ENCODE measurements at regions not wholly inside any gene's neighbourhood (a gene's known extent, or its start where the extent isn't known, plus 50 kb on each side); places are given as distances from the start of the nearest gene placed in this dataset.

DNA sequence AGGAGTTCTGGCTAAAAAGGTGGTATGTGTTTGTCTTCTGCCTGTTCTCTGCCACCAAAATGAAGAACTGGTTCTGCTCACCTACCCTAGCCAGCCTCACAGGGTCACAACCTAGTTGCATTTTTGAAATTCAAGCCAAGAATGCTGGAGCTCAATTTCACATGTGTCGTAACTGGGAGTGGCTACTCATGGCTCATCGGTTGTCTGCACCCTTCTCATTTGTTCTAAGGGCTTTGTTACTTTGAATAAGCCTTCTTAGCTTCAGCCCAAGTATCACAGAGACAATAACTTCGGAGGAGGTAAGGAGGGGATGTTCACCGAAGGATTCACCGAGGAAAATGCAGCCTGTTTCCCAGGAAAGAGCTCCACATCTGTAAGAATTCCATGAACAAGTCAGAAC is 134.3 kb upstream of the RARB start:
- CTCF ChIA-PET = no interaction called here
- TF ChIP-seq, protein P1, sequence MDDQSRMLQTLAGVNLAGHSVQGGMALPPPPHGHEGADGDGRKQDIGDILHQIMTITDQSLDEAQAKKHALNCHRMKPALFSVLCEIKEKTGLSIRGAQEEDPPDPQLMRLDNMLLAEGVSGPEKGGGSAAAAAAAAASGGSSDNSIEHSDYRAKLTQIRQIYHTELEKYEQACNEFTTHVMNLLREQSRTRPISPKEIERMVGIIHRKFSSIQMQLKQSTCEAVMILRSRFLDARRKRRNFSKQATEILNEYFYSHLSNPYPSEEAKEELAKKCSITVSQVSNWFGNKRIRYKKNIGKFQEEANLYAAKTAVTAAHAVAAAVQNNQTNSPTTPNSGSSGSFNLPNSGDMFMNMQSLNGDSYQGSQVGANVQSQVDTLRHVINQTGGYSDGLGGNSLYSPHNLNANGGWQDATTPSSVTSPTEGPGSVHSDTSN (CRISPR knock-in tag; IDR thresholded peaks at IDR 0.05) = no peak
- TF ChIP-seq, protein P2, sequence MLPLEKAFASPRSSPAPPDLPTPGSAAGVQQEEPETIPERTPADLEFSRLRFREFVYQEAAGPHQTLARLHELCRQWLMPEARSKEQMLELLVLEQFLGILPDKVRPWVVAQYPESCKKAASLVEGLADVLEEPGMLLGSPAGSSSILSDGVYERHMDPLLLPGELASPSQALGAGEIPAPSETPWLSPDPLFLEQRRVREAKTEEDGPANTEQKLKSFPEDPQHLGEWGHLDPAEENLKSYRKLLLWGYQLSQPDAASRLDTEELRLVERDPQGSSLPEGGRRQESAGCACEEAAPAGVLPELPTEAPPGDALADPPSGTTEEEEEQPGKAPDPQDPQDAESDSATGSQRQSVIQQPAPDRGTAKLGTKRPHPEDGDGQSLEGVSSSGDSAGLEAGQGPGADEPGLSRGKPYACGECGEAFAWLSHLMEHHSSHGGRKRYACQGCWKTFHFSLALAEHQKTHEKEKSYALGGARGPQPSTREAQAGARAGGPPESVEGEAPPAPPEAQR (tag by site-specific recombination; IDR thresholded peaks at IDR 0.05) = no peak
- TF ChIP-seq ZNF184 (tag by site-specific recombination; IDR thresholded peaks at IDR 0.05) = no peak
- TF ChIP-seq MEIS1 (CRISPR knock-in tag; IDR thresholded peaks at IDR 0.05; ENCODE audit: borderline replicate concordance) = no peak
- TF ChIP-seq OSR2 (tag by site-specific recombination; IDR thresholded peaks at IDR 0.05) = no peak
- TF ChIP-seq, protein P3, sequence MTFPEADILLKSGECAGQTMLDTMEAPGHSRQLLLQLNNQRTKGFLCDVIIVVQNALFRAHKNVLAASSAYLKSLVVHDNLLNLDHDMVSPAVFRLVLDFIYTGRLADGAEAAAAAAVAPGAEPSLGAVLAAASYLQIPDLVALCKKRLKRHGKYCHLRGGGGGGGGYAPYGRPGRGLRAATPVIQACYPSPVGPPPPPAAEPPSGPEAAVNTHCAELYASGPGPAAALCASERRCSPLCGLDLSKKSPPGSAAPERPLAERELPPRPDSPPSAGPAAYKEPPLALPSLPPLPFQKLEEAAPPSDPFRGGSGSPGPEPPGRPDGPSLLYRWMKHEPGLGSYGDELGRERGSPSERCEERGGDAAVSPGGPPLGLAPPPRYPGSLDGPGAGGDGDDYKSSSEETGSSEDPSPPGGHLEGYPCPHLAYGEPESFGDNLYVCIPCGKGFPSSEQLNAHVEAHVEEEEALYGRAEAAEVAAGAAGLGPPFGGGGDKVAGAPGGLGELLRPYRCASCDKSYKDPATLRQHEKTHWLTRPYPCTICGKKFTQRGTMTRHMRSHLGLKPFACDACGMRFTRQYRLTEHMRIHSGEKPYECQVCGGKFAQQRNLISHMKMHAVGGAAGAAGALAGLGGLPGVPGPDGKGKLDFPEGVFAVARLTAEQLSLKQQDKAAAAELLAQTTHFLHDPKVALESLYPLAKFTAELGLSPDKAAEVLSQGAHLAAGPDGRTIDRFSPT (tag by site-specific recombination; IDR thresholded peaks at IDR 0.05) = no peak
- TF ChIP-seq ZFP37 (tag by site-specific recombination; IDR thresholded peaks at IDR 0.05) = no peak
- TF ChIP-seq ZNF701 (tag by site-specific recombination; IDR thresholded peaks at IDR 0.05) = no peak
- Histone ChIP-seq H3K4me1 (ENCODE audit: control insufficient read depth, insufficient read depth, low read length) (no peaks in the 10 kb centered on the region; the same call in 1 of the 2 replicates), H3K27ac (ENCODE audit: extremely low read depth, low read depth, low read length) (no peak overlapping the region), H3K9me3 (ENCODE audit: control insufficient read depth, insufficient read depth, low read depth, low read length) (no peaks in the 10 kb centered on the region), H3K36me3 (ENCODE audit: control insufficient read depth in 2 of 2, insufficient read depth in 1 of 2, low read length in 2 of 2) (no peaks in the 10 kb centered on the region), H3K4me3 (ENCODE audit: low read depth, low read length) (no peak overlapping the region)
- POLR2A ChIA-PET = no interaction called here

DNA sequence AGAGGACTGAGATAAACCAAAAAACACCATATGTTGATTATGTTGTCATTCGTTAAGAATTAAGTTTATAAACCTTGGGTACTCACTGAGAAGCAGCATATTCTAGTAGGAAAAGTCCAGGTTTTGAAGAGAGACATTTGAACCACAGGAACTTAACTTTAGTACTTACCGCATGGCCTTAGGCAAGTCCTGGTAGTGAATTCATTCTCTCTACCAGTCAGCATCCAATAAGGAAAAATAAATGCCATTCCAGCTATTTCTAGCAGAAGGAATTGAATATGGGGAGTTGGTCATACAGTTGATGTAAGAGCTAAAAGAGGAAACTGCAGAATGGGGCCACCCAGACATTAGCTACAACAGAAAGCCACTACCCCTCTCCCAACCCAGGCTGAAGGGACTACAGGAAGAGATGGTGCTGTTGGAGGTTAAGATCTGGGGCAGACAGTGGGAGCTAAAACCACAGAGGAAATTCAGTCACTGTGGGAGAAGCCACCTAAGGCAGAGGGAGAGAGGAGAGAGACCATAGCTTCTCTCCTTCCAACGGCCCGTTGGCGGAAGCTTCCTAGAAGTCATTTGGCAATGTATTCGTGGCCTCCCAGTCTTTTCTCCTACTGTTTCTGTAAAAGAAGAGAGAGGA is 133.8 kb upstream of the RARB start:
- Histone ChIP-seq H3K9me3 (ENCODE audit: control insufficient read depth, insufficient read depth, low read depth, low read length) (no peaks in the 10 kb centered on the region), H3K36me3 (ENCODE audit: control insufficient read depth in 2 of 2, insufficient read depth in 1 of 2, low read length in 2 of 2) (no peaks in the 10 kb centered on the region), H3K4me1 (ENCODE audit: control insufficient read depth, insufficient read depth, low read length) (no peaks in the 10 kb centered on the region; the same call in 1 of the 2 replicates), H3K27ac (ENCODE audit: extremely low read depth, low read depth, low read length) (no peak overlapping the region), H3K4me3 (ENCODE audit: low read depth, low read length) (no peak overlapping the region)
- TF ChIP-seq ZFP41 (tag by site-specific recombination; IDR thresholded peaks at IDR 0.05; ENCODE audit: borderline replicate concordance) (no peak), ZNF677 (tag by site-specific recombination; IDR thresholded peaks at IDR 0.05) (no peak), KLF7 (tag by site-specific recombination; IDR thresholded peaks at IDR 0.05; ENCODE audit: borderline replicate concordance) (no peak), SP2 (tag by site-specific recombination; IDR thresholded peaks at IDR 0.05) (no peak)
- ChIA-PET CTCF (no interaction called here), POLR2A (no interaction called here)

DNA sequence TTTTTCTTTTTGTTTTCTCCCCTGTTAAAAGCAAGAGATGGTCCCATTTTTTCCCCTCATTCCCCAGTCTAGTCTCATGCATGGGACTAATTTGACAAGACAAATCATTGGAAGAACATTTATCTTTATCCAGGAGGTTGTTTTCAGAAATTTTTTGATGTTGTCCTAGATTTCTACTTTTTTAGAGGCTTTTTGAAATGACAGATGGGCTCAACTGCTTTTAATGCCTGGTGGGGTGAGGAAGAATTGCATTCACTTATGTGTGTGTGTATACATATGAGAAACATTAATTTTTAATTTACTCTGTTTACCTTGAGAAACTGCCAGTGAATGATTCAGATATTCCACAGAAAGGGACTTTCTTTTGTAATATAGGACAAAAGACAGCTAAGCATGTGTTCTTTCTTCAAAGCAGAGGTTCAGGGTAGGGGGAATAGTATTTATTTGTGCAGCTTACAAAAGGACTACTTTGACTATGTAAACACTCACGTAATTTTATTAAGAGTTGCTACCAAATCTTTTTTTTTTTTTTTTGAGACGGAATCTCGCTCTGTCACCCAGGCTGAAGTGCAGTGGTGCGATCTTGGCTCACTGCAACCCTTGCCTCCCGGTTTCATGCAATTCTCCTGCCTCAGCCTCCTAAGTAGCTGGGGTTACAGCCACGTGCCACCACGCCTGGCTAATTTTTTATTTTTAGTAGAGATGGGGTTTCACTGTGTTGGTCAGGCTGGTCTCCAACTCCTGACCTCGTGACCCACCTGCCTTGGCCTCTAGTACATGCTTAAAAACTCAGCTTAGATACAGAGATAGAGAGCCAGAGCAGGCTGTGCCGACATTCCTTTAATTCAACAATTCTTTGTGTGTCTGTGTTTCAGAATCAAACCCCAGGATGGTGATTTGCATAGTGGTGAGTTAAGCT is 130.1 kb upstream of the RARB start:
- no peak overlapping the region for H3K27ac ChIP-seq (ENCODE audit: extremely low read depth, low read depth, low read length)
- H3K36me3 ChIP-seq (ENCODE audit: control insufficient read depth in 2 of 2, insufficient read depth in 1 of 2, low read length in 2 of 2) = no peaks in the 10 kb centered on the region
- no peak for TF ChIP-seq ZNF138 (tag by site-specific recombination; IDR thresholded peaks at IDR 0.05; ENCODE audit: borderline replicate concordance)
- TF ChIP-seq, protein P4, sequence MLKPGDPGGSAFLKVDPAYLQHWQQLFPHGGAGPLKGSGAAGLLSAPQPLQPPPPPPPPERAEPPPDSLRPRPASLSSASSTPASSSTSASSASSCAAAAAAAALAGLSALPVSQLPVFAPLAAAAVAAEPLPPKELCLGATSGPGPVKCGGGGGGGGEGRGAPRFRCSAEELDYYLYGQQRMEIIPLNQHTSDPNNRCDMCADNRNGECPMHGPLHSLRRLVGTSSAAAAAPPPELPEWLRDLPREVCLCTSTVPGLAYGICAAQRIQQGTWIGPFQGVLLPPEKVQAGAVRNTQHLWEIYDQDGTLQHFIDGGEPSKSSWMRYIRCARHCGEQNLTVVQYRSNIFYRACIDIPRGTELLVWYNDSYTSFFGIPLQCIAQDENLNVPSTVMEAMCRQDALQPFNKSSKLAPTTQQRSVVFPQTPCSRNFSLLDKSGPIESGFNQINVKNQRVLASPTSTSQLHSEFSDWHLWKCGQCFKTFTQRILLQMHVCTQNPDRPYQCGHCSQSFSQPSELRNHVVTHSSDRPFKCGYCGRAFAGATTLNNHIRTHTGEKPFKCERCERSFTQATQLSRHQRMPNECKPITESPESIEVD (tag by site-specific recombination; IDR thresholded peaks at IDR 0.05) = 0 out of 2 replicates have a peak, but pooled peaks have one; percentile 14
- no peaks in the 10 kb centered on the region for H3K4me1 ChIP-seq (ENCODE audit: control insufficient read depth, insufficient read depth, low read length)
- H3K9me3 ChIP-seq (ENCODE audit: control insufficient read depth, insufficient read depth, low read depth, low read length) = no peaks in the 10 kb centered on the region
- no peak overlapping the region for H3K4me3 ChIP-seq (ENCODE audit: low read depth, low read length)
- CTCF ChIA-PET = interaction anchor here (0.6 kb wide), 1 partner anchor 263 kb away, joined by 3 read pairs; no protein-coding TSS in a partner anchor
- POLR2A ChIA-PET = no interaction called here

All from HEK293 (cell line).